LNCaP clone FGC (cell line): ENCODE measurements at regions not wholly inside any gene's neighbourhood (a gene's known extent, or its start where the extent isn't known, plus 50 kb on each side); places are given as distances from the start of the nearest gene placed in this dataset.

ENCODE experiments used
- DNase-seq: peaks from one replicate; pipeline ENCODE4 v3.0.0-alpha.2; 2011; ENCODE audit warnings: low read depth
- H3K4me3 ChIP-seq: 2 replicates; pipeline ENCODE4 v1.5.1; 2011; ENCODE audit warnings: mild to moderate bottlenecking, low read depth, low read length, control low read depth
- TF ChIP-seq, protein P1 (sequence below): IDR thresholded peaks from 2 replicates; pipeline ENCODE4 v1.5.1; 2012; ENCODE audit warnings: mild to moderate bottlenecking; ENCODE audit not compliant: control insufficient read depth, insufficient read depth; ENCODE audit errors: extremely low read depth

DNA sequence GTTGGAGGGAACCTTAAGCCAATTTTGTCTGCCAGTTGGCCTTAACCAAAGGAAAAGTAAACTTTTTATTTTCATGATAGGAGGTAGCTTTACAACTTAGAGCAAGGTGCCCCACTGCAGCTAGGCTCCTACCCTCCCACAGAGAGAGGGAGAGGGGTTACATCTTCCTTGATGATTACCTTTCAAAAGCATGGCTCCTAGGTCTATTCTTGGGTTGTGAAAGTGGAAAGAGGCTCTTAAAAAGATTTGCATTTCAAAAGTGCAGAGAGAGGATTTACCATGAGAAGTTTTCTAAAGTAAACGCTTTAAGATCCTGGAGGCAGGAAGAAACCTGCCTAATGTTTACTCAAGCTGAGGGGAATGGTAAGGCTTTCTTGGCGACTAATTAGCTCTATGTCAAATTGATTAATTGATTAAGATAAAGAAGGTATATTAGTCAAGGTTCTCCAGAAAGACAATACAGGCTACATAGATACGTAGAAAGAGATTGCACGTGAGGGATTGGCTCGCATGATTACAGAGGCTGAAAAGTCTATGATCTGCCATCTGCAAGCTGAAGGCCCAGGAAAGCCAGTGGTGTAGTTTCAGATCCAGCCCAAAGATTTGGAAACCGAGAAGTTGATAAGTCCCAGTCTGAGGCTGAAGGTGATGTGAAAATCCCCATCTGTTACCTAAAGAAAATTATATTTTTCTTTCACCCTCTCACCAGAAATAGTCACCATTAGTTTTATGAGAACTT lies 333.8 kb upstream of the CTNND2 start:
- H3K4me3 ChIP-seq, result no peak overlapping the region
- DNase-seq, result no peak
- TF ChIP-seq, protein P1, sequence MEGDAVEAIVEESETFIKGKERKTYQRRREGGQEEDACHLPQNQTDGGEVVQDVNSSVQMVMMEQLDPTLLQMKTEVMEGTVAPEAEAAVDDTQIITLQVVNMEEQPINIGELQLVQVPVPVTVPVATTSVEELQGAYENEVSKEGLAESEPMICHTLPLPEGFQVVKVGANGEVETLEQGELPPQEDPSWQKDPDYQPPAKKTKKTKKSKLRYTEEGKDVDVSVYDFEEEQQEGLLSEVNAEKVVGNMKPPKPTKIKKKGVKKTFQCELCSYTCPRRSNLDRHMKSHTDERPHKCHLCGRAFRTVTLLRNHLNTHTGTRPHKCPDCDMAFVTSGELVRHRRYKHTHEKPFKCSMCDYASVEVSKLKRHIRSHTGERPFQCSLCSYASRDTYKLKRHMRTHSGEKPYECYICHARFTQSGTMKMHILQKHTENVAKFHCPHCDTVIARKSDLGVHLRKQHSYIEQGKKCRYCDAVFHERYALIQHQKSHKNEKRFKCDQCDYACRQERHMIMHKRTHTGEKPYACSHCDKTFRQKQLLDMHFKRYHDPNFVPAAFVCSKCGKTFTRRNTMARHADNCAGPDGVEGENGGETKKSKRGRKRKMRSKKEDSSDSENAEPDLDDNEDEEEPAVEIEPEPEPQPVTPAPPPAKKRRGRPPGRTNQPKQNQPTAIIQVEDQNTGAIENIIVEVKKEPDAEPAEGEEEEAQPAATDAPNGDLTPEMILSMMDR, result no peak

DNA sequence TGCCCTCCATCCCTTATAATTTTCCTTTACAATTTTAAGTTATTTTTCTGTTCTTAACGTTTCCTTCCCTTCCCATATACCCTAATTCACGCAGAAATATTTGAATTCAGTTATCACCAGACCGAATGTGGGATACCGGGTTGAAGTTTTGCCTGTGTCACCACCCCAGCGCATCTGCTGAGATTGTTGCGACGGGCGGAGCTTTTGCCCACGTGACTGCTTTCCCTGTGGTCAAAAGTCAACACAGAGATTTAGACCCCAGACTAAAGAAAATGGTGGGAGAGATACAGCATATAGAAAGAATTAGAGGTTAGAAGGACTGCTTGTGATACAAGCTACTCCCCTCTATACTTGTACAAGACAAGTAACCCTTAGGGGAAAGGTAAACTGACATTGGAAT lies 326.4 kb upstream of the CTNND2 start:
- TF ChIP-seq, protein P1, result no peak
- H3K4me3 ChIP-seq, result no peak overlapping the region
- no peak for DNase-seq

DNA sequence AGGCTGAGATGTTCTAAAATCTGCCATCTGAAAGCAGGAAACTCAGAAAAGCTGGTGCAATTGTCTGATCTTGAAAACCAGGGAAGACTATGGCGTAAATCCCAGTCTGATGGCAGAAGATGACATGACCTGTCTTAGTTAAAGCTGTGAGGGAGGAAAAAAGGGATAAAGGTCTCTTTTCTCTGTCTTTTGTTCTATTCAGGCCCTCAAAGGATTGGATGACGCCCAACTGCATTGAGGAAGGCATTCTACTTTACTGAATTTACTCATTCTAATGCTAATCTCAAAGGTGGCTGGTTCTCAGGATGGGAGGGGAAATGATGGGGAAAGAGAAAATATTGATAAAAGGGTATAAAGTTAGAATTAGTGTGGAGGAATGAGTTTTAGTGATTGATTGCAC lies 312.8 kb upstream of the CTNND2 start:
- DNase-seq, result no peak
- TF ChIP-seq, protein P1, result no peak
- H3K4me3 ChIP-seq, result no peak overlapping the region

DNA sequence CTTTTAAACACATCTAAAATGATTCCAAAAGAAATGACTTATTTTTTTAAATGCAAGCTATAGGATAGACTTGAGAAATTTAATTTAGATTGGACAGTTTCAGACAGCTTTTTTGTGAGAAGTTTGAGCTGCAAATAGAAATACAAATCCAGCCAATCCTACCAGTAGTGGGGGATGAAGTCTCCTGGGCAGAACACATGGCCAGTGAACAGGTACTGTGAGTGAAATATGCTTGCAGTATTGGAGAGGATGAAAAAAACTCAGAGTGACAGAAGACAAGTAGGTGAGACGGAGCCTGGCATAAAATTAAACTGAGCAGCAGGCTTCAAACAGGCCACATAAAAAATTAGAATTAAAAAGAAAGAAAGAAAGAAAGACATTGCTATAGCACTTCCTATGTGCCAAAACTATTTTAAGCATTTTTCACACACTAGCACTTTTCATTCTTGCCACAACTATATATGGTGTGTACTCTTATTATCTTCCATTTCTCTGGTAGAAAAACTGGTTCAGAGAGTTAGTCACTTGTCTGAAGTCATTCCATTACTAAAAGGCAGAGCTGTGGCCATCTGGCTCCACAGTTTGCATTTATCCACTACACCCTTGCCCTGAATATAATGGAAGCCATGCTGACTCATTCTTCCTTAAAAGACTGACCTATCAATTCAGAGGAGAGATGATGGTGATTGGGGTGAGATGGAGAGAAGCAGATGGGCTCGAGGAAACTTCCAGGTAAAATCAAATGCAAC lies 310.2 kb upstream of the CTNND2 start:
- DNase-seq, result no peak
- TF ChIP-seq, protein P1, result no peak

DNA sequence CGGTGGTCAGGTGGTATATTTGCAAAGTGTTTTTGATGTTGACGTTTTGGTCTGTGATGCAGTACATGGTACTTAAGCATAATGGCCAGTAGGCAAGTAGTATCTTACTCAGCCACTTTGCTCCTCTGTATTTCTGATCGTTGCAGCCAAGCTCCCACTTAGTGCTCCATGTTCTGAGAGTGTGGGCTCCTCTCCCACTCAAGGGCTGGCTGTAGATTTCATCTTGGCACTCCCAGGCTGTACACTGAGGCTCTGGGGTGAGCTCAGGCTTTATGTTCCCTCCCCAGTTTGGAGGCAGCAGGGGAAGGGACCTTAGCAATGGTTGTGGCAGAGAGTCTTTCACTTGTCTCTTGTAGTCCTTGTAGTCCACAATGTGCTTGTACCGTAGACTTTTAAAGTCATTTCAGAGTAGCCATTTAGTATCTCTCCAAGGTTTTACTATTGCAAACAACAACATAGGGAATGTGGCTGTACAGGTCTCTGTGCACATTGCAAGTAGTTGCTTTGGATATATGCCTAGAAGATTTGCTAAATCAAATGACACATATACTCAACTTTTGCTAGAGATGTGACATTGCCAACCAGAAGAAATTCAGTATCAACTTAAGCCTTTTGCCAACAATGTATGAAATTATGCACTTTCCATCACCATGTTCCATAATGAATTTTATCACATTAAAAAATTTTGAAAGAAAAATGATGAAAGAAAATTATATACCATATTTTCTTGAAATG lies 304.3 kb upstream of the CTNND2 start:
- TF ChIP-seq, protein P1, result no peak
- H3K4me3 ChIP-seq, result no peak overlapping the region
- DNase-seq, result no peak

More for the DNA sequence above, 310.2 kb upstream of the CTNND2 start:
- H3K4me3 ChIP-seq, result no peak overlapping the region

DNA sequence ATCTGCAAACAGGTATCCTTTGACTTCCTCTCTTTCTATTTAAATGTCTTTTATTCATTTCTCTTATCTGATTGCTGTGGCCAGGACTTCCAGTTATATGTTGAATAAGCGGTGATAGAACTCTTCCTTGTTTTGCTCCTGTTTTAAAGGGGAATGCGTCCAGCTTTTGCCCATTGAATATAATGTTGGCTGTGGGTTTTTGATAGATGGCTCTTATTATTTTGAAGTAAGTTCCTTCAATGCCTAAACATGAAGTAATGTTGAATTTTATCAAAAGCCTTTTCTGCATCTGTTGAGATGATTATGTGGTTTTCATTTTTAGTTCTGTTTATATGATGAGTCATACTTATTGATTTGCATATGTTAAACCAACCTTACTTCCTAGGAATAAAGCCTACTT lies 300.5 kb upstream of the CTNND2 start:
- TF ChIP-seq, protein P1, result no peak
- DNase-seq, result no peak
- H3K4me3 ChIP-seq, result no peak overlapping the region
